ENCODE measurements at regions not wholly inside any gene's neighbourhood (a gene's known extent, or its start where the extent isn't known, plus 50 kb on each side); places are given as distances from the start of the nearest gene placed in this dataset.

DNA sequence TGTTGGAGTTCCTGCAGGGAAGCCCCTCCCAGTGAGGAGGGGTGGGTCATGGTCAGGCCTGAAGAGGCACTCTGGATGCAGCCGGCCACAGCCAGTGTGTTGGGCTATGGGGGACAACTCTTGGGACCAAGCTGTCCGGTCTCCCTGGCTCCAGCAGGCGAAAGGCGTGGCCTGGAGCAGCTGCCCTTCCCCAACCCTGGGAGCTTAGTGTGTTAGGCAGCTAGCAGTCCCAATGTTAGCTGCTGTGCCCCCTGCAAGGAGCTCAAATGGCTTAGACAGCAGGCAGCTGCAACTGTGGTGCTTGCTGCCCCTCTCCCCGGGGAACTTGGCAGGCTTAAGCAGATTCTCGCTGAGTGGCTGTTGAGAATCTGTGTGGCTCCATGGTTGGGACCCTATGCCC lies 67.5 kb upstream of the ACTBL2 start:
- TF ChIP-seq, protein P1, sequence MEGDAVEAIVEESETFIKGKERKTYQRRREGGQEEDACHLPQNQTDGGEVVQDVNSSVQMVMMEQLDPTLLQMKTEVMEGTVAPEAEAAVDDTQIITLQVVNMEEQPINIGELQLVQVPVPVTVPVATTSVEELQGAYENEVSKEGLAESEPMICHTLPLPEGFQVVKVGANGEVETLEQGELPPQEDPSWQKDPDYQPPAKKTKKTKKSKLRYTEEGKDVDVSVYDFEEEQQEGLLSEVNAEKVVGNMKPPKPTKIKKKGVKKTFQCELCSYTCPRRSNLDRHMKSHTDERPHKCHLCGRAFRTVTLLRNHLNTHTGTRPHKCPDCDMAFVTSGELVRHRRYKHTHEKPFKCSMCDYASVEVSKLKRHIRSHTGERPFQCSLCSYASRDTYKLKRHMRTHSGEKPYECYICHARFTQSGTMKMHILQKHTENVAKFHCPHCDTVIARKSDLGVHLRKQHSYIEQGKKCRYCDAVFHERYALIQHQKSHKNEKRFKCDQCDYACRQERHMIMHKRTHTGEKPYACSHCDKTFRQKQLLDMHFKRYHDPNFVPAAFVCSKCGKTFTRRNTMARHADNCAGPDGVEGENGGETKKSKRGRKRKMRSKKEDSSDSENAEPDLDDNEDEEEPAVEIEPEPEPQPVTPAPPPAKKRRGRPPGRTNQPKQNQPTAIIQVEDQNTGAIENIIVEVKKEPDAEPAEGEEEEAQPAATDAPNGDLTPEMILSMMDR (IDR thresholded peaks at IDR 0.05; ENCODE audit: poor library complexity), result no peak
- no peak for TF ChIP-seq EZH2phosphoT487 (IDR thresholded peaks at IDR 0.05; ENCODE audit: low read depth, severe bottlenecking, unreplicated experiment)
- no peak for TF ChIP-seq EZH2 (IDR thresholded peaks at IDR 0.05; ENCODE audit: borderline replicate concordance)

All from hepatocyte (in vitro differentiated cells).